Heart left ventricle (tissue), 13 donors: ENCODE measurements at regions not wholly inside any gene's neighbourhood (a gene's known extent, or its start where the extent isn't known, plus 50 kb on each side); places are given as distances from the start of the nearest gene placed in this dataset.

Experiments
- CTCF ChIP-seq, 12 donors: fragments of 200-600 bp; sonication (generic) in 4 of 12; IDR thresholded peaks; one replicate each; pipeline versions ENCODE4 v1.5.0 to v1.8.0; 2018 to 2022; ENCODE audit warnings: antibody characterized with exemption in 12 of 12, mild to moderate bottlenecking in 5 of 12
- POLR2A ChIP-seq, 2 donors: fragments of 450-650 bp; IDR thresholded peaks; one replicate each; pipeline ENCODE4 v1.6.1; 2017; ENCODE audit warnings: antibody characterized with exemption in 2 of 2, mild to moderate bottlenecking in 2 of 2, moderate library complexity in 2 of 2
- donor health status: ischemic (EF 13 %, LVEDD 7.1; RV severe dilation, severe dysfunction).
- donor health status: DM: no; HTN: yes; CAD: no.
- donor health status: DM: no; HTN: no; CAD: no.
- donor health status: ischemic (EF 25% LVEDD 6.9; RV normal size, moderate dysfunction).
- donor health status: ischemic (EF 25% LVEDD 5.7; RV mildly dilated, moderate dysfunction).
- donor health status: ischemic (EF 35%, LVEDD 5.7; RV mildly dilated, moderate dysfunction).
- donor health status: nonischemic (EF 11% LVEDD 7.7; RV severe dilation, severe dysfunction).
- donor health status: DM: yes; HTN: yes; CAD: no.
- donor health status: PGD.
- donor health status: ischemic (EF 29% LVEDD 5.4; RV normal size, mild dysfunction).
- donor health status: nonischemic (EF 23%, LVEDD 6.1; RV moderate dilation, normal function).

GRCh38 chr2:20533993-20534622 lies 87.2 kb downstream of the RHOB start:
- TF ChIP-seq CTCF (IDR thresholded peaks at IDR 0.05) (no peak), POLR2A (IDR thresholded peaks at IDR 0.05) (no peak)
